ENCODE measurements at regions not wholly inside any gene's neighbourhood (a gene's known extent, or its start where the extent isn't known, plus 50 kb on each side); places are given as distances from the start of the nearest gene placed in this dataset. TPM values are rescaled to one million over a fixed set of nuclear protein-coding genes. Genes with fewer than 3 reads are reported as not detected.

MicroRNAs in the stretch of these regions (microRNA counts, 767-probe panel; counts per million panel counts)
- microRNA hsa-miR-2113: not detected

Small RNAs in the stretch of these regions (microRNA-seq; reads per million reads assigned to microRNA genes)
- gene MIR2113 (ENCODE audit: borderline number of aligned reads): not detected

All from HCT116 (cell line).